COLO668 (cell line): ENCODE measurements at regions not wholly inside any gene's neighbourhood (a gene's known extent, or its start where the extent isn't known, plus 50 kb on each side); places are given as distances from the start of the nearest gene placed in this dataset.
"Not testable (repeated sequence)": the region's sequence is repeated elsewhere in the genome, so short reads cannot be mapped to it uniquely, and the experiment has no call there.

ENCODE experiments used
- DNase-seq: peaks from one replicate; lab custom pipeline; 2025; ENCODE audit not compliant: unreplicated experiment; lab: John Stamatoyannopoulos, UW

- DNase-seq: no peak
These were observed 2733.3 kb downstream of the PCDH7 start for GRCh38 chr4:33453436-33453835.

- DNase-seq: no peak
These were observed 2733.7 kb downstream of the PCDH7 start for GRCh38 chr4:33453916-33454315.

- no peak for DNase-seq
These were observed 2745.4 kb downstream of the PCDH7 start for GRCh38 chr4:33465565-33465964.

GRCh38 chr4:33467291-33467690 is 2747.1 kb downstream of the PCDH7 start:
- no peak for DNase-seq

- no peak for DNase-seq
These were observed 2750.6 kb downstream of the PCDH7 start for GRCh38 chr4:33470805-33471204.

DNA sequence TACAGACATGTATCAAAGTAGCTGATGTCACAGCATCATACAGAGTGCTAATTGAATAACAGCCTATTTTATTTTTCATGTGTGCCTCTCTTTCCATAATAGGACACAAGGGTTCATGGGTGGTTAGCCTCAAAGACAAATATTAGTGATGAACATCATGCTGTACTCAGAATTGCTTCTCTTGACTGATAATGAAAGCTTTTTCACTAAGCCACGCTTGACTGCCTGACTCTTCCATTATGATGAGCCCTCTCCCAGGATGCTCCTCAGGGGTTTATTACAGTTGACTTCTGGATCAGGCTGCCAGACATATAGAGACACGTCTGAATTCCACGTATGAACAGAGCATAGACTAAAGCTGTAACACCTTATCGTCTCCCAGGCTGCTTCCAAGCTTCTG is 2757.5 kb downstream of the PCDH7 start:
- DNase-seq: no peak

DNA sequence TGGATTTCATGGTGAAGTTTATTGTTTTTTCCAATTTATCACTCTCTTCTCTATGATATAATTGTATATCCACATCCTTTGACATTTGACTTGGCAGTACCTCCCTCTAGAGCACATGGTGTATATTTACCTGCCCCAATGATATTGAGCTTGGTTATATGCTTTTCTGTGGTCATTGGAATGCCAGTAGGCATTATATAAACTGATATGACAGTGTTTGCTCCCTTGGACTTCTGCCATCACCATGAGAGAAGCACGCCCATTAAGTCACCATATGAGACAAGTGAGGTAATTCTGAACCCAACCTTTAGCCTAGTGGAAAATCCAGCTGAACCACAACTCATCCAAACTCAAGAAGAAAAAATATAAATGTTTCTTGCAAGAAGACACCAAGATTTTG is 2761.5 kb downstream of the ARAP2 start:
- DNase-seq: no peak

DNA sequence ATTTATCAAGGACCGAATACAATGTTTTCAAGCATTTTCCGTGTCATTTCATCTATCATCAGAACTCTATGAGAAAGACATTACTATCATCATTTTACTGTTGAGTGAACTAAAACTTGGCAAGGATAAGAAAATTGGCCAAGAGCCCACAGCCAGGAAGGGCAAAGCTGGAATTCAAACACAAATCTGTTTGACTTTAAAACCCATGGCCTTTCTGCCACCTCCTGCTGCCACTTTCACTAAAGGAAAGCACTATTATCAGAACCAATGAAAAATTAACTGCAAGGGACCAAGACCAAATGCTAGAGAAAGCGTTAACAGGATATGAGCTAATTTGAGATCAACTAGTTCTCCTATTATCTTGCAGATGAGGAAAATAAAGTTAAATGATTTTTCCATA is 2759.2 kb downstream of the ARAP2 start:
- no peak for DNase-seq

DNA sequence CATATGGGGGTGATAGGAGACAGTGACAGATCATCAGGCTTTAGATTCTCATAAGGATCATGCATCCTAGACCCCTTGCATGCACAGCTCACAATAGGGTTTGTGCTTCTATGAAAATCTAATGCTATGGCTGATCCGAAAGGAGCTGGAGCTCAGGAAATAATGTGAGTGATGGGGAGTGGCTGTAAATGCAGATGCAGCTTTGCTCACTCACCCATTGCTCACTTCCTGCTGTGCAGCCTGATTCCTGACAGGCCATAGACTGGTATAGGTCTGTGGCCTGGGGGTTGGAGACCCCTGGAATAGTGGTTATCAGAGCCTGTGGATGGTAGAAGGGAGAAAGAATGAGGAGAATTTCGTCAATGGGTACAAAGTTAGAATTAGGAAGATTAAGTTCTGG is 2751.1 kb downstream of the ARAP2 start:
- no peak for DNase-seq

GRCh38 chr4:33494150-33494549 is 2750.2 kb downstream of the ARAP2 start:
- DNase-seq: no peak

DNA sequence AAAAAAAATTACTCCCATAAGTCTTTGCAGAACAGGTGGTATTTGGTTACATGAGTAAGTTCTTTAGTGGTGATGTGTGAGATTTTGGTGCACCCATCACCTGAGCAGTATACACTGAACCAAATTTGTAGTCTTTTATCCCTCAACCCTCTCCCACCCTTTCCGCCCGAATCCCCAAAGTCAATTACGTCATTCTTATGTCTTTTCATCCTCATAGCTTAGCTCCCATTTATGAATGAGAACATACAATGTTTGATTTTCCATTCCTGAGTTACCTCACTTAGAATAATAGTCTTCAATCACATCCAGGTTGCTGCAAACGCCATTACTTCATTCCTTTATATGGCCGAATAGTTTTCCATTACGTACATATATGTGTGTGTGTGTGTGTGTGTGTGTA is 2742.7 kb downstream of the ARAP2 start:
- DNase-seq: not testable (repeated sequence)

GRCh38 chr4:33512397-33512796 is 2731.9 kb downstream of the ARAP2 start:
- DNase-seq: no peak

DNA sequence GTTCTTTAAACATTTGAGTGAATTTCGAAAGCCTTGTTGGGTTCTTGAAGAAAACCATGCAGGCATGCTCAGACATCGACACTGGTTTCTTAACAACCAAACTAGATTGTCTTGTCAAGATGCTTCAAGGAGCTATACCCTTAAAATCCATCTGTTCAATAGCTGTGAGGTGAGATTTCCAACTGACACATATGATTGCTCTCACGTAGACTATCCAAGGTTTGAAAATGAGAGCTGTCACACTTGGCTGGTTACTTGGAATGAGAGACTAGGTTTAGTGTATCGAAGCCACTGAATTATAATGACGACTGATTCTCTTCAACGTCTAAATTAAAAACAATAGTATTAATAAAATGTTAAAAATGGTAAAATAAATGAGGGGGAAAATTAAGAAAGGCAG is 2725.5 kb downstream of the ARAP2 start:
- DNase-seq: no peak

DNA sequence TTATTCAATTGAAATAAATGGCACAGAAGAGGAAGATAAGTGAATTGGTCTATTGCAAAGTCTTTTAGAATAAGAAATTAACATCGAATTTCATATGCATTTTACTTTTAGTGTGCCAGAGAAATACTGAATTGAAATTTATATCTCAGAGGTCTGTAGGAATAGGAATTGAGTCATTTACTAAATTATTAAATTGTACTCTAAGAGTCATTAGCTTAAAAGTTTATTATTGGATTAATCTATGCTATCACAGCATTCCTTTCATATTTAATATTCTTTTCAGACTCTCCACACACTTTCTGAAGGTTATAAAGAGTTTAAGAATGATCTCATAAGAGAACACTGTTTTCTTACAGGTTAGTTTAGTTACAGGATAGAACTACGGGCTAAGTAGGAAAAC is 2711.5 kb downstream of the ARAP2 start:
- no peak for DNase-seq

GRCh38 chr4:33536898-33537297 is 2707.4 kb downstream of the ARAP2 start:
- no peak for DNase-seq

- no peak for DNase-seq
These were observed 2706.8 kb downstream of the ARAP2 start for GRCh38 chr4:33537527-33537926.

- DNase-seq: no peak
These were observed 2700.3 kb downstream of the ARAP2 start for GRCh38 chr4:33543941-33544450.

- DNase-seq: no peak
These were observed 2693.1 kb downstream of the ARAP2 start for GRCh38 chr4:33551244-33551643.

DNA sequence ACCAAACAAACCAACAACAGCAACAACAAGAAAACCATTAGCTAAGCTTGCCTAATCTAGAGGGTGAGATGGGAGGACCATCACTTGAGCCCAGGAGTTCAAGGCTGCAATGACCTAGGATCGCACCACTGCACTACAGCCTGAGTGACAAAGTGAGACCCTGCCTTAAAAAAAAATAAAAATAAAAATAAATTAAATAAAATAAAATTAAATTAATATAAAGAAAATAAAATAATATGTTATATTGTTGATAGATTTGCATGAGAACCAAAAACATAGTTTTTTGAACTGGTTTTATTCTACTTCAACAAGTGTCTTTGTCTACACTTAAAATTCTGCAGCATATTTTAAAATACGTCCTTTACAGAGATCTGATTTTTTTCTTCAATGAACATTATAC is 2683.1 kb downstream of the ARAP2 start:
- no peak for DNase-seq

DNA sequence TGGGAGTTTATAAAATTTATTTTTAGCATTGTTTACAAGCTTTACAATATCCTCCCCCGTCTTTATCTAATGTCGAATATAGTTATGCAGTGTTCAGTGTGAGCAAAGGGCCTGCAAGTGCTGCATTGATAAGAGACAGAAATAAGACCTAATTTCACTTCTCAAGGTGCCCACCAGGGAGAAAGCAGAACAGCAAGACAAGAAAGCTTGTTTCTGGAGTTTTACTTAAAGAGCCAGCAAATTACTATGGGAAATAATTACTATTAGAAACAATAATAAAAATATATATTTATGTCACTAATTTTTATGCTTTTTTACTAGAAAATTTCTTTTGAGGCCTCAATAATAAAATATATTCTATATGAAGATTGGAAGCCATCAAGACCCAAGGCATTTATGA is 2677.7 kb downstream of the ARAP2 start:
- DNase-seq: no peak

DNA sequence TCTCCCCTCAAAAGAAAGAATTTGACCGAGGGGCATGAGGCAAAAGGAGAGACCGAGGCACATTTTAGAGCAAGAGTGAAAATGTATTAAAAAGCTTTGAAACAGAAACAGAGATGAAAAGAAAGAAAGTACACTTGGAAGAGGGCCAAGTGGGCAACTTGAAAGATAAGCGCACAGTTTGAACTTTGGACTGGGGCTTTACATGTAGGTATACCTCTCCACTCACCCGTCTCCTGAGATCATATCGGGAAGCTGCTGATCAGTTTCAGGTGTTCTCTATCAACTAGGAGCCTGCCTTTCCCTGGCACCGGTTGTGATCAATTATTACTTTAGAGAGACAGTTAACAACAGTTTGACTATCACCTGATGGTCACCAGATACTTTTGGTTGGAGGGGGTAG is 2666.5 kb downstream of the ARAP2 start:
- DNase-seq: no peak

GRCh38 chr4:33579951-33580350 is 2664.4 kb downstream of the ARAP2 start:
- no peak for DNase-seq

- no peak for DNase-seq
These were observed 2651.6 kb downstream of the ARAP2 start for GRCh38 chr4:33592701-33593100.

DNA sequence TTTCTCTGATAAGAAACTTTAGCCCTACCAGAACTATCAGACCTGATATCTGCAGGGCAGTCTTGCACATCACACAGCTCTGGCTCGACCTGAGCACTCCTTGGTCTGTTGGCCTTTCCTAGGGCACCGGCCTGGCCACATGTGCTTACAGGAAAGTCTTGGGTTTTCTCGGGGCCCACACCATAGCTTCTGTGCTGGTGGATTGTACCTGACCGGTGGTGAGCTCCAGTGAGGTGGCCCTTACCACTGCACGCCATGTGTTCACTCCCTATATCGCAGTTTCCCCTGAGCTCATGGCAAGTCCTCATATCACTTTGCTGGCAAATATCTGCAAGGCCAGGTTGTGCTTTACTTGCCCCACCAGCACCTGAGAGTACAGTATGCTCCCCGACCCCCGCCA is 2637.4 kb downstream of the ARAP2 start:
- DNase-seq: no peak
